Neural crest cell (in vitro differentiated cells): ENCODE measurements at regions not wholly inside any gene's neighbourhood (a gene's known extent, or its start where the extent isn't known, plus 50 kb on each side); places are given as distances from the start of the nearest gene placed in this dataset.
"Not testable (repeated sequence)": the region's sequence is repeated elsewhere in the genome, so short reads cannot be mapped to it uniquely, and the experiment has no call there.

Experiments used
- DNase-seq: peaks from one replicate; pipeline ENCODE4 v3.0.0; 2021; ENCODE audit warnings: low read depth, mixed read lengths, low spot score
- H3K27ac Mint-ChIP-seq: one replicate; pipeline ENCODE4 v1.8.0; 2021; ENCODE audit warnings: mild to moderate bottlenecking, mixed read lengths; ENCODE audit not compliant: unreplicated experiment
- H3K27me3 Mint-ChIP-seq: 2 replicates; pipeline ENCODE4 v1.8.0; 2021; ENCODE audit warnings: low read depth, mild to moderate bottlenecking, mixed read lengths
- H3K36me3 Mint-ChIP-seq: 2 replicates; pipeline ENCODE4 v1.8.0; 2021; ENCODE audit warnings: low read depth, mild to moderate bottlenecking, mixed read lengths
- H3K4me1 Mint-ChIP-seq: 2 replicates; pipeline ENCODE4 v1.8.0; 2021; ENCODE audit warnings: mixed read lengths
- H3K4me3 Mint-ChIP-seq: one replicate; pipeline ENCODE4 v1.8.0; 2021; ENCODE audit warnings: mild to moderate bottlenecking, mixed read lengths
- H3K9me3 Mint-ChIP-seq: 2 replicates; pipeline ENCODE4 v1.8.0; 2021; ENCODE audit warnings: mixed read lengths
- TF ChIP-seq, protein P1 (sequence below): fragments of 200-600 bp; sonication (generic); conservative IDR thresholded peaks from 2 replicates; pipeline ENCODE4 v1.5.0; 2021; ENCODE audit warnings: antibody characterized with exemption, mild to moderate bottlenecking

DNA sequence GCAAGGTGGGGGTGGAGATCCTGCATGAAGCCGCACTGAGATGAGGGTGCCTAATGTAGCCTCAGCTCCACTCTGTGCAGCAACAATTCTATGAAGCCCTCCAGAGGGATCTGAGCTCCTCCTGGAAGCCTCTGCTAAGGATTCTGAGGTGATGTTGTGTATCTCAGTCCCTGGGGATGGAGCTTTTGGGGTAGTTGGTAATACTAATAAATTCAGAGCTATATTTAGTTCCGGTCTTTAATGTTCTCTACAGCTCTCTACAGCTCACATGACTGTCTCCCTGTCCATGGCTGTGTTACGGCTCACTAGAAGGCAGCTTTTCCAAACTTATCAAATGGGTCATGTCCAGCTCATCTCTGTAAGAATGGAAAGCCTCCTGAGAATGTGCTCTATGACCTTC is 93.4 kb downstream of the ISX start:
- no peaks in the 10 kb centered on the region for H3K36me3 Mint-ChIP-seq
- no peak overlapping the region for H3K27ac Mint-ChIP-seq
- peaks cover 25% of the 10 kb centered on the region for H3K27me3 Mint-ChIP-seq
- H3K9me3 Mint-ChIP-seq: peaks cover 5% of the 10 kb centered on the region
- TF ChIP-seq, protein P1, sequence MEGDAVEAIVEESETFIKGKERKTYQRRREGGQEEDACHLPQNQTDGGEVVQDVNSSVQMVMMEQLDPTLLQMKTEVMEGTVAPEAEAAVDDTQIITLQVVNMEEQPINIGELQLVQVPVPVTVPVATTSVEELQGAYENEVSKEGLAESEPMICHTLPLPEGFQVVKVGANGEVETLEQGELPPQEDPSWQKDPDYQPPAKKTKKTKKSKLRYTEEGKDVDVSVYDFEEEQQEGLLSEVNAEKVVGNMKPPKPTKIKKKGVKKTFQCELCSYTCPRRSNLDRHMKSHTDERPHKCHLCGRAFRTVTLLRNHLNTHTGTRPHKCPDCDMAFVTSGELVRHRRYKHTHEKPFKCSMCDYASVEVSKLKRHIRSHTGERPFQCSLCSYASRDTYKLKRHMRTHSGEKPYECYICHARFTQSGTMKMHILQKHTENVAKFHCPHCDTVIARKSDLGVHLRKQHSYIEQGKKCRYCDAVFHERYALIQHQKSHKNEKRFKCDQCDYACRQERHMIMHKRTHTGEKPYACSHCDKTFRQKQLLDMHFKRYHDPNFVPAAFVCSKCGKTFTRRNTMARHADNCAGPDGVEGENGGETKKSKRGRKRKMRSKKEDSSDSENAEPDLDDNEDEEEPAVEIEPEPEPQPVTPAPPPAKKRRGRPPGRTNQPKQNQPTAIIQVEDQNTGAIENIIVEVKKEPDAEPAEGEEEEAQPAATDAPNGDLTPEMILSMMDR: no peak
- no peak for DNase-seq
- no peak overlapping the region for H3K4me3 Mint-ChIP-seq
- no peaks in the 10 kb centered on the region for H3K4me1 Mint-ChIP-seq

DNA sequence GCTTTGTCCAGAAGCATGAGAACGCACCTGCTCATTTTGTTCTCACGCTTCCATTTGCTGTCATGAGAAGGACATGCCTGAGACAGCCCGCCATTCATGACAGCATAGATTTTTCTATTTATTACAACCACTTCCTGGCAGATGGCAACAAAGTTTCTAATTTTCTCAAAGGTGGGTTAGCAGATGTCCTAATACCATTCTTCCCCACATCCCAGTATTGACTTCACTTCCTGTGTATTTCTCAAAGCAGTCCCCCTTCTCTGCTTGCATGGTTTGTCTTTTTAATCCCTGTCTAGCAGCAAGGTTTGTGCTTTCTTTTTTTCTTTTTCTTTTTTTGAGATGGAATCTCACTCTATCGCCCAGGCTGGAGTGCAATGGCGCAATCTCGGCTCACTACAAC is 94.3 kb downstream of the ISX start:
- H3K4me3 Mint-ChIP-seq: no peak overlapping the region
- DNase-seq: no peak
- TF ChIP-seq, protein P1: no peak
- H3K9me3 Mint-ChIP-seq: peaks cover 6% of the 10 kb centered on the region
- H3K4me1 Mint-ChIP-seq: no peaks in the 10 kb centered on the region
- H3K27ac Mint-ChIP-seq: no peak overlapping the region
- H3K27me3 Mint-ChIP-seq: peaks cover 19% of the 10 kb centered on the region
- H3K36me3 Mint-ChIP-seq: no peaks in the 10 kb centered on the region

DNA sequence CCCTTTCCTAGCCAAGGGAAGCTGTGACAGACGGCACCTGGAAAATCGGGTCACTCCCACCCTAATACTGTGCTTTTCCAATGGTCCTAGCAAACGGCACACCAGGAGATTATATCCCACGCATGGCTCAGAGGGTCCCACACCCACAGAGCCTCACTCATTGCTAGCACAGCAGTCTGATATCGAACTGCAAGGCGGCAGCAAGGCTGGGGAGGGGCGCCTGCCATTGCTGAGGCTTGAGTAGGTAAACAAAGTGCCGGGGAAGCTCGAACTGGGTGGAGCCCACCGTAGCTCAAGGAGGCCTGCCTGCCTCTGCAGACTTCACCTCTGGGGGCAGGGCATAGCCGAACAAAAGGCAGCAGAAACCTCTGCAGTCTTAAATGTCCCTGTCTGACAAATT is 91.4 kb upstream of the HMGXB4 start:
- H3K27ac Mint-ChIP-seq, H3K9me3 Mint-ChIP-seq: not testable (repeated sequence)
- peaks cover 32% of the 10 kb centered on the region for H3K27me3 Mint-ChIP-seq

DNA sequence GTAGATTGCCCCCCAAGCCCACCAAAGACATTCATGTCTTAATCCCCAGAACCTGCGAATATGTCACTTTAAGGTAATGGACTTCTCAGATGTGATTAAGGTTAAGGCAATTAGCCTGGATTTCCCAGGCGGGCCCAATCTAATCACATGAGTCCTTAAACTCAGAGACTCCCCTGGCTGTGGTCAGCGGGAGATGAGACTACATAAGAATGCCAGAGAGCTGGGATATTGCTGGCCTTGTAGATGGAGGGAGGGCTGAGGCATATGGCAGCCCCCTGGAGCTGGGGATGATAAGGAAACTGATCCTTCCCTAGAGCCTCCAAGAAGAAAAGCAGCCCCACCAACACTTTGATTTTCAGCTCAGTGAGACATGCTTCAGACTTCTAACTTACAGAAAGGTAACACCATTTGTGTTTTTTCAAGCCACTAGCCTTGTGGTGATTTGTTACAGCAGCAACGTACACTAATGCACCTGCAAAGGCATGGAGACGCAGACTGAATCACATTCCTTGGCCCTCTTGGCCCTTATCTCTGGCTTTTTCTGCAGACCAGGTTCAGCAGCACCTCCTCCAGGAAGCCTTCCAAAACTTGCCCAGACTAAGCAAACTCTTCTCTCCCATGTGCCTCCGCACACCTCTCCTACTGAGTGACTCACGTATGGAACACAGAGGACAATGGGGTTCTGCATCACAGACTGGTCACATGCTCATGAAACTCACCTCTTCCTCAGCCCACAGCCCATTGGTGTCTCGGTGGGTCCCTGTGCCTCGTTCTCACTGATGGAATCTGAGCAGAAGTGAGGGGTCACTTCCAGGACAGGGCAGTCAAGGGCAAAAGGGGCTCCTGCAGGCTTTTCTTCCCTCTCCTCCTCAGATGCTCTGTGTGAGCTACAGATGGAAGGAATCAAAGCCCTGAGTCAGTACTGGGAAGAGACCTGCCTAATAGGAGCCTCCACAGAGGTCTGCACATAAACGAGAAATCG is 86.3 kb upstream of the HMGXB4 start:
- H3K27me3 Mint-ChIP-seq: peaks cover 59% of the 10 kb centered on the region
- no peak for DNase-seq
- H3K4me3 Mint-ChIP-seq: no peak overlapping the region

More for the DNA sequence above, 91.4 kb upstream of the HMGXB4 start:
- H3K36me3 Mint-ChIP-seq, H3K4me1 Mint-ChIP-seq, DNase-seq, H3K4me3 Mint-ChIP-seq: not testable (repeated sequence)

DNA sequence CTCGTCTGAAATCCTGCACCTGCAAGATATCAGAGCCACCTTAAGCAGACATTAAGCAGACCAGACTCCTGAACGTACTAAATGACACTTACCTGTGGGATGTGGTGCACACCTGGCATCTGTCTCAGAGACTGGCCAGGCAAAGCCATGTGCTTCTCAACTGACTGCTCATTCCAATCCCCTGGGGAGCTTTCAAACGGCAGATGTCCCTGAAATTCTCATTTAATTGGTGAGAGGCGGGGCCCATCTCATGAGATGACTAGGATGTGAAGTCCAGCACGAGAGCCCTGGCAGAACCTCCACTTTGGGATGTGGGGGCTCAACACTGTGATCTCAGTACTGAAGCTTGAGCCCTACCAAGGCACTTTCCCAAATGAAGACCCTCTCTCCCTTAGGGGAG is 84.9 kb upstream of the HMGXB4 start:
- H3K27me3 Mint-ChIP-seq: peaks cover 59% of the 10 kb centered on the region
- TF ChIP-seq, protein P1: no peak
- H3K36me3 Mint-ChIP-seq: no peaks in the 10 kb centered on the region
- H3K9me3 Mint-ChIP-seq: no peaks in the 10 kb centered on the region
- no peak for DNase-seq
- H3K4me1 Mint-ChIP-seq: no peaks in the 10 kb centered on the region
- H3K27ac Mint-ChIP-seq: no peak overlapping the region
- no peak overlapping the region for H3K4me3 Mint-ChIP-seq

More for the DNA sequence above, 86.3 kb upstream of the HMGXB4 start:
- TF ChIP-seq, protein P1: no peak
- Mint-ChIP-seq H3K4me1 (no peaks in the 10 kb centered on the region), H3K9me3 (no peaks in the 10 kb centered on the region), H3K36me3 (no peaks in the 10 kb centered on the region), H3K27ac (no peak overlapping the region)

DNA sequence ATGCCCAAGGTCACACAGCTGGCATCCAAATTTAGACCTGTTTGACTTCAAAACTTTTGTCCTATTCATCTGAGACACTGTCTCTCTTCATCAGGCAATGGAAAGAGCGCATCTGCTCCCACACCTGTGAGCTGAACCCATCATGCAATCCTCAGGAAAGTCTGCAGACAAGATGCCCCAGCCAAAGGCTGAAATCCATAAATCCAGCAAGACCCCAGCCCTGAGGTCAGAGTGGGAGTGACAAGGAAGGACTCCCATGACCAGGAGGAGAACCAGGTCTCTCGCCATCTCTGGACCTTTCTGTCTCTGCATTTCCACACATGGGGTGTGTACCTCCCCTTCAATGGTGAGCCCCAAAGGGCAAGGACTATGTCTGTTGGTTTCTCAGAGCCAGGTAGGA is 83.6 kb upstream of the HMGXB4 start:
- no peaks in the 10 kb centered on the region for H3K36me3 Mint-ChIP-seq
- no peaks in the 10 kb centered on the region for H3K9me3 Mint-ChIP-seq
- H3K27ac Mint-ChIP-seq: no peak overlapping the region
- DNase-seq: no peak
- peaks cover 47% of the 10 kb centered on the region for H3K27me3 Mint-ChIP-seq
- no peak overlapping the region for H3K4me3 Mint-ChIP-seq
- TF ChIP-seq, protein P1: no peak
- no peaks in the 10 kb centered on the region for H3K4me1 Mint-ChIP-seq
